HL-60 (cell line): ENCODE measurements at regions not wholly inside any gene's neighbourhood (a gene's known extent, or its start where the extent isn't known, plus 50 kb on each side); places are given as distances from the start of the nearest gene placed in this dataset.

Source experiments
- DNase-seq, 2 experiments: peaks; one replicate each; pipeline ENCODE4 v3.0.0-alpha.2; 2010 to 2020; ENCODE audit warnings: low read depth in 1 of 2, low spot score in 1 of 2
- H3K27ac ChIP-seq: fragments of 250-450 bp; sonication (Bioruptor Pico); replicated peaks from 2 replicates; pipeline ENCODE4 v1.5.1; 2020; ENCODE audit warnings: mild to moderate bottlenecking, moderate library complexity
- H3K27me3 ChIP-seq: fragments of 250-450 bp; sonication (Bioruptor Pico); 2 replicates; pipeline ENCODE4 v1.5.1; 2021; ENCODE audit warnings: mild to moderate bottlenecking, moderate library complexity; ENCODE audit not compliant: insufficient read depth, poor library complexity, severe bottlenecking
- H3K4me3 ChIP-seq: replicated peaks from 2 replicates; pipeline ENCODE4 v1.5.1; 2011; ENCODE audit warnings: mild to moderate bottlenecking, control low read depth, low read length; ENCODE audit not compliant: insufficient read depth
- GABPA ChIP-seq: IDR thresholded peaks from 2 replicates; pipeline ENCODE4 v1.6.1; 2012; ENCODE audit warnings: low read depth
- POLR2AphosphoS5 ChIP-seq: IDR thresholded peaks from 2 replicates; pipeline ENCODE4 v1.6.1; 2012; ENCODE audit warnings: low read depth
- SPI1 ChIP-seq: IDR thresholded peaks from 2 replicates; pipeline ENCODE4 v1.6.1; 2012; ENCODE audit warnings: low read depth, mild to moderate bottlenecking, borderline replicate concordance
- TF ChIP-seq, protein P1 (sequence below): IDR thresholded peaks from 2 replicates; pipeline ENCODE4 v1.6.1; 2012; ENCODE audit warnings: low read depth; ENCODE audit not compliant: insufficient replicate concordance
- TF ChIP-seq, protein P2 (sequence below): IDR thresholded peaks from one replicate; pipeline ENCODE4 v1.5.1; 2011; ENCODE audit warnings: low read length, control low read depth, inconsistent platforms; ENCODE audit not compliant: insufficient read depth

DNA sequence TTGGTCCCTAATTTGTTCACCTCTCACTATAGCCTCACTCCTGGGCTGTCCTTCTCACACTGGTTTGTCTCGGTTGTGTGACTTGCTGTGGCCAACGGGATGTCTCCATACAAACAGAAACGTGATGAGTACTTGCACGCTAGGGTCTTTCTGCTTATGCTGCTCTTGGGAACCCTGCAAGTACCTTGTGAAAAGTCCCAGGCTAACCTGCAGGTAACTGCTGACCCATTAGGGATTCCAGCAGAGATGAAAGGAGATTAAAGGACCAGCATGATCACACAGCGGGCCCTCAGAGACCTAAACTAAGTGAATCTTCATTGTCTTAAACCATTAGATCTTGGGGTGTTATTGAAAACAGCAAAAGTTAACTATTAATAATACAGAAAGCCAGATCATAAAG, 562.8 kb upstream of the GOT2 start:
- TF ChIP-seq POLR2AphosphoS5: no peak
- TF ChIP-seq GABPA: no peak
- TF ChIP-seq, protein P1, sequence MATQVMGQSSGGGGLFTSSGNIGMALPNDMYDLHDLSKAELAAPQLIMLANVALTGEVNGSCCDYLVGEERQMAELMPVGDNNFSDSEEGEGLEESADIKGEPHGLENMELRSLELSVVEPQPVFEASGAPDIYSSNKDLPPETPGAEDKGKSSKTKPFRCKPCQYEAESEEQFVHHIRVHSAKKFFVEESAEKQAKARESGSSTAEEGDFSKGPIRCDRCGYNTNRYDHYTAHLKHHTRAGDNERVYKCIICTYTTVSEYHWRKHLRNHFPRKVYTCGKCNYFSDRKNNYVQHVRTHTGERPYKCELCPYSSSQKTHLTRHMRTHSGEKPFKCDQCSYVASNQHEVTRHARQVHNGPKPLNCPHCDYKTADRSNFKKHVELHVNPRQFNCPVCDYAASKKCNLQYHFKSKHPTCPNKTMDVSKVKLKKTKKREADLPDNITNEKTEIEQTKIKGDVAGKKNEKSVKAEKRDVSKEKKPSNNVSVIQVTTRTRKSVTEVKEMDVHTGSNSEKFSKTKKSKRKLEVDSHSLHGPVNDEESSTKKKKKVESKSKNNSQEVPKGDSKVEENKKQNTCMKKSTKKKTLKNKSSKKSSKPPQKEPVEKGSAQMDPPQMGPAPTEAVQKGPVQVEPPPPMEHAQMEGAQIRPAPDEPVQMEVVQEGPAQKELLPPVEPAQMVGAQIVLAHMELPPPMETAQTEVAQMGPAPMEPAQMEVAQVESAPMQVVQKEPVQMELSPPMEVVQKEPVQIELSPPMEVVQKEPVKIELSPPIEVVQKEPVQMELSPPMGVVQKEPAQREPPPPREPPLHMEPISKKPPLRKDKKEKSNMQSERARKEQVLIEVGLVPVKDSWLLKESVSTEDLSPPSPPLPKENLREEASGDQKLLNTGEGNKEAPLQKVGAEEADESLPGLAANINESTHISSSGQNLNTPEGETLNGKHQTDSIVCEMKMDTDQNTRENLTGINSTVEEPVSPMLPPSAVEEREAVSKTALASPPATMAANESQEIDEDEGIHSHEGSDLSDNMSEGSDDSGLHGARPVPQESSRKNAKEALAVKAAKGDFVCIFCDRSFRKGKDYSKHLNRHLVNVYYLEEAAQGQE: no peak
- no peak for TF ChIP-seq SPI1
- TF ChIP-seq, protein P2, sequence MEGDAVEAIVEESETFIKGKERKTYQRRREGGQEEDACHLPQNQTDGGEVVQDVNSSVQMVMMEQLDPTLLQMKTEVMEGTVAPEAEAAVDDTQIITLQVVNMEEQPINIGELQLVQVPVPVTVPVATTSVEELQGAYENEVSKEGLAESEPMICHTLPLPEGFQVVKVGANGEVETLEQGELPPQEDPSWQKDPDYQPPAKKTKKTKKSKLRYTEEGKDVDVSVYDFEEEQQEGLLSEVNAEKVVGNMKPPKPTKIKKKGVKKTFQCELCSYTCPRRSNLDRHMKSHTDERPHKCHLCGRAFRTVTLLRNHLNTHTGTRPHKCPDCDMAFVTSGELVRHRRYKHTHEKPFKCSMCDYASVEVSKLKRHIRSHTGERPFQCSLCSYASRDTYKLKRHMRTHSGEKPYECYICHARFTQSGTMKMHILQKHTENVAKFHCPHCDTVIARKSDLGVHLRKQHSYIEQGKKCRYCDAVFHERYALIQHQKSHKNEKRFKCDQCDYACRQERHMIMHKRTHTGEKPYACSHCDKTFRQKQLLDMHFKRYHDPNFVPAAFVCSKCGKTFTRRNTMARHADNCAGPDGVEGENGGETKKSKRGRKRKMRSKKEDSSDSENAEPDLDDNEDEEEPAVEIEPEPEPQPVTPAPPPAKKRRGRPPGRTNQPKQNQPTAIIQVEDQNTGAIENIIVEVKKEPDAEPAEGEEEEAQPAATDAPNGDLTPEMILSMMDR: no peak
- Histone ChIP-seq H3K4me3 (no peak overlapping the region), H3K27ac (no peak overlapping the region), H3K27me3 (no peaks in the 10 kb centered on the region)
- no peak for DNase-seq

DNA sequence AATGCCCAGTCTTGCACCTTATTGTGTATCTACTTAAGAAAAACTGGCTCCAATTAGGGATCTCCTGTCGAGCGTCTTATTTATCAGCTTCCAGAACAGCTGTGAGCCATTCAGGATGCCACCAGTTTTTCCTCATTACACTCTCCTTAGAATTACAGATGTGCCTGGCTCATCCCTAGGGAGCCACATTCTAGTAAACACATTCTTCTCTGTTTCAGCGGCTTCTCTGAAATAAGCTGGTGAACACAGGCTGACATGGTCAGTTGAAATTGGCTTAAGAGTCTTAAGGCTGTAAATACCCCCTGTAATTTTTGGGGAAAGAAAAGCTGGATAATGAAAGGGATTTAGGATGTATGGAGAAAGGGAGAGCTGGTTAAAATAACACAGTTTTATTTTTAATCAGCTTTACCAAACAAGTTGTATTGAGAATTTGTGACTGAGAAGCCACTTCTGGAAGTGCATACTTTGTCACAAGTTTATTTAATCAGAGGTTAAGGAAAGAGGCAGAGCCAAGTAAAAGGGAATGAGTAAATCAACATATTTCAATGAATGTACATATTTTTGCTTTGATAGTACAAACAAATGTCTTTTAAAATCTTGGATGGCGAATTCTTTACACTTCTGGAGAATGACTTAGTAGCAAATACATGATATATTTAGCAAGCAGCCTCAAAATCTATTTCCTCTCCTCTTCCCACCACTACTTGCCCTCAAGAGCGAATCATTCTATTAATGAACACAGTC, 562.0 kb upstream of the GOT2 start:
- H3K27me3 ChIP-seq: no peaks in the 10 kb centered on the region
- TF ChIP-seq, protein P1: no peak
- TF ChIP-seq POLR2AphosphoS5 (no peak), SPI1 (no peak), GABPA (no peak)
- TF ChIP-seq, protein P2: no peak
- no peak overlapping the region for H3K27ac ChIP-seq
- H3K4me3 ChIP-seq: no peak overlapping the region
- DNase-seq: no peak

DNA sequence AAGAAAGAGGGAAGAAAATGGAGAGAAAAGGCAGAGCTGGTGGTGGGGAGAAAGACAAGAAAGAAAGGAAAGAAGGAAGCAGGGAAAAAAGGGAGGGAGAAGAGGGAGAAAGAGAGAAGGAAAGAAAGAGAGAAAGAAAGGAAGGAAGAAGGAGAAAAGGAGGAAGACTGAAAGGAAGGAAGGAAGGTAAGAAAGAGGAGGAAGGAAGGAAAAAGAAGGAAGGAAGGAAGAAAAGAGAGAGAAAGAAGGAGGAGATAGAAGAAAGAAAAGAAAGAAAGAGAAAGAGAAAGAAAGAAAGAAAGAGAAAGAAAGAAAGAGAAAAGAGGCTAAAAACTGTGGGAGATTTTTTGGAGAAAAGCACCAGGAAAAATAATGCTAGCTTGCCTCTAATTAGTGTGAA, 561.4 kb upstream of the GOT2 start:
- no peak overlapping the region for H3K4me3 ChIP-seq
- no peak for DNase-seq

More for the DNA sequence above, 561.4 kb upstream of the GOT2 start:
- TF ChIP-seq, protein P2: no peak
- no peak for TF ChIP-seq GABPA
- TF ChIP-seq SPI1: no peak
- TF ChIP-seq, protein P1: no peak
- TF ChIP-seq POLR2AphosphoS5: no peak
- no peak overlapping the region for H3K27ac ChIP-seq
- no peaks in the 10 kb centered on the region for H3K27me3 ChIP-seq
